Suprapubic skin (tissue), 4 donors: ENCODE measurements at regions not wholly inside any gene's neighbourhood (a gene's known extent, or its start where the extent isn't known, plus 50 kb on each side); places are given as distances from the start of the nearest gene placed in this dataset.

Experiments used
- DNase-seq, 2 donors: peaks; one replicate each; pipeline ENCODE4 v3.0.0-alpha.2; 2019; ENCODE audit warnings: low spot score in 2 of 2
- H3K27ac ChIP-seq: fragments of 200-600 bp; sonication (generic); one replicate; pipeline ENCODE4 v1.5.1; 2019
- H3K27me3 ChIP-seq: fragments of 200-600 bp; sonication (generic); one replicate; pipeline ENCODE4 v1.5.1; 2019
- H3K36me3 ChIP-seq: fragments of 200-600 bp; sonication (generic); one replicate; pipeline ENCODE4 v1.5.1; 2019
- H3K4me1 ChIP-seq: fragments of 200-600 bp; sonication (generic); one replicate; pipeline ENCODE4 v1.5.1; 2019
- H3K4me3 ChIP-seq: fragments of 200-600 bp; sonication (generic); one replicate; pipeline ENCODE4 v1.5.1; 2019; ENCODE audit warnings: mild to moderate bottlenecking
- H3K9me3 ChIP-seq: fragments of 200-600 bp; sonication (generic); one replicate; pipeline ENCODE4 v1.5.1; 2019
- CTCF ChIP-seq, 2 donors: fragments of 200-600 bp in 1 of 2; fragments of 450-650 bp in 1 of 2; sonication (generic) in 1 of 2; IDR thresholded peaks; one replicate each; pipeline ENCODE4 v1.5.1; 2016 to 2019; ENCODE audit warnings: antibody characterized with exemption in 2 of 2, mild to moderate bottlenecking in 1 of 2, moderate library complexity in 1 of 2
- EP300 ChIP-seq: sonication (generic); formaldehyde crosslinking; IDR thresholded peaks from one replicate; pipeline ENCODE4 v1.6.1; 2017; ENCODE audit warnings: antibody characterized with exemption
- POLR2A ChIP-seq, 2 donors: fragments of 450-650 bp; IDR thresholded peaks; one replicate each; pipeline ENCODE4 v1.6.1; 2017; ENCODE audit warnings: antibody characterized with exemption in 2 of 2, mild to moderate bottlenecking in 2 of 2, moderate library complexity in 2 of 2
- POLR2AphosphoS5 ChIP-seq, 3 donors: sonication (generic); formaldehyde crosslinking; IDR thresholded peaks; one replicate each; pipeline ENCODE4 v1.6.1; 2017; ENCODE audit warnings: antibody characterized with exemption in 3 of 3
- WGBS: methylation state at CpG from one replicate; pipeline ENCODE4 v1.1.5; 2018; 5-methylcytosine and 5-hydroxymethylcytosine counted together

GRCh38 chr16:87172632-87173031, 144.6 kb downstream of the C16orf95 start:
- Histone ChIP-seq H3K4me1 (no peaks in the 10 kb centered on the region), H3K27ac (no peak overlapping the region), H3K27me3 (peaks cover 10% of the 10 kb centered on the region), H3K4me3 (no peak overlapping the region), H3K9me3 (no peaks in the 10 kb centered on the region), H3K36me3 (no peaks in the 10 kb centered on the region)
- 94% methylated on average over 5 of the region's 6 CpGs for WGBS
- DNase-seq, result no peak
- no peak for TF ChIP-seq POLR2AphosphoS5 (IDR thresholded peaks at IDR 0.05)
- TF ChIP-seq EP300, result no peak

- Histone ChIP-seq H3K4me3 (no peak overlapping the region), H3K36me3 (no peaks in the 10 kb centered on the region), H3K9me3 (no peaks in the 10 kb centered on the region), H3K4me1 (no peaks in the 10 kb centered on the region), H3K27me3 (peaks cover 11% of the 10 kb centered on the region), H3K27ac (no peak overlapping the region)
- 61% methylated on average over 6 of the region's 10 CpGs for WGBS
- no peak for TF ChIP-seq CTCF (IDR thresholded peaks at IDR 0.05)
- TF ChIP-seq EP300, result no peak
- no peak for TF ChIP-seq POLR2A (IDR thresholded peaks at IDR 0.05)
- no peak for TF ChIP-seq POLR2AphosphoS5 (IDR thresholded peaks at IDR 0.05)
- no peak for DNase-seq
Observed at GRCh38 chr16:87173294-87173893, 143.8 kb downstream of the C16orf95 start.

GRCh38 chr16:87174061-87174460, 143.1 kb downstream of the C16orf95 start:
- Histone ChIP-seq H3K9me3 (no peaks in the 10 kb centered on the region), H3K27me3 (peaks cover 11% of the 10 kb centered on the region), H3K36me3 (no peaks in the 10 kb centered on the region), H3K4me3 (no peak overlapping the region), H3K4me1 (no peaks in the 10 kb centered on the region), H3K27ac (no peak overlapping the region)
- no peak for DNase-seq
- WGBS, result 84% methylated on average over 5 of the region's 5 CpGs
- TF ChIP-seq EP300 (no peak), POLR2AphosphoS5 (IDR thresholded peaks at IDR 0.05) (no peak), CTCF (IDR thresholded peaks at IDR 0.05) (no peak), POLR2A (IDR thresholded peaks at IDR 0.05) (no peak)

GRCh38 chr16:87176735-87177134, 140.5 kb downstream of the C16orf95 start:
- H3K9me3 ChIP-seq, result no peaks in the 10 kb centered on the region
- H3K4me1 ChIP-seq, result no peaks in the 10 kb centered on the region
- H3K27me3 ChIP-seq, result peaks cover 16% of the 10 kb centered on the region
- H3K36me3 ChIP-seq, result no peaks in the 10 kb centered on the region
- no peak overlapping the region for H3K27ac ChIP-seq
- no peak for DNase-seq
- WGBS, result 90% methylated on average over 3 of the region's 7 CpGs
- no peak overlapping the region for H3K4me3 ChIP-seq
- no peak for TF ChIP-seq EP300
- no peak for TF ChIP-seq POLR2AphosphoS5 (IDR thresholded peaks at IDR 0.05)
- no peak for TF ChIP-seq POLR2A (IDR thresholded peaks at IDR 0.05)
- TF ChIP-seq CTCF (IDR thresholded peaks at IDR 0.05), result no peak

GRCh38 chr16:87177673-87178072, 139.5 kb downstream of the C16orf95 start:
- no peaks in the 10 kb centered on the region for H3K4me1 ChIP-seq
- H3K27ac ChIP-seq, result no peak overlapping the region
- 44% methylated on average over 14 of the region's 15 CpGs for WGBS
- peaks cover 16% of the 10 kb centered on the region for H3K27me3 ChIP-seq
- no peak for TF ChIP-seq CTCF (IDR thresholded peaks at IDR 0.05)
- no peak for TF ChIP-seq EP300
- DNase-seq, result no peak
- no peak overlapping the region for H3K4me3 ChIP-seq
- no peaks in the 10 kb centered on the region for H3K9me3 ChIP-seq
- no peaks in the 10 kb centered on the region for H3K36me3 ChIP-seq
